Vagina (tissue), 2 donors: ENCODE measurements at regions not wholly inside any gene's neighbourhood (a gene's known extent, or its start where the extent isn't known, plus 50 kb on each side); places are given as distances from the start of the nearest gene placed in this dataset.

ENCODE experiments used
- DNase-seq, 2 donors: peaks; one replicate each; pipeline ENCODE4 v3.0.0-alpha.2; 2017; ENCODE audit errors: extremely low spot score in 2 of 2
- H3K27ac ChIP-seq: fragments of 200-600 bp; sonication (generic); one replicate; pipeline ENCODE4 v1.5.1; 2019
- H3K27me3 ChIP-seq: fragments of 200-600 bp; sonication (generic); one replicate; pipeline ENCODE4 v1.5.1; 2019
- H3K36me3 ChIP-seq, 2 donors: fragments of 200-600 bp; sonication (generic); one replicate each; pipeline ENCODE4 v1.5.1; 2017 to 2019
- H3K4me1 ChIP-seq: fragments of 200-600 bp; sonication (generic); one replicate; pipeline ENCODE4 v1.5.1; 2019
- H3K4me3 ChIP-seq, 2 donors: fragments of 200-600 bp; sonication (generic); 1 replicate in 1 of 2; 2 replicates in 1 of 2; pipeline ENCODE4 v1.5.1; 2016 to 2019
- H3K9me3 ChIP-seq: fragments of 200-600 bp; sonication (generic); one replicate; pipeline ENCODE4 v1.5.1; 2019
- POLR2A ChIP-seq, 2 donors: fragments of 450-650 bp; IDR thresholded peaks; one replicate each; pipeline ENCODE4 v1.6.1; 2017; ENCODE audit warnings: antibody characterized with exemption in 2 of 2, mild to moderate bottlenecking in 2 of 2, moderate library complexity in 2 of 2
- POLR2AphosphoS5 ChIP-seq, 2 donors: sonication (generic); formaldehyde crosslinking; IDR thresholded peaks; one replicate each; pipeline ENCODE4 v1.9.0; 2017; ENCODE audit warnings: antibody characterized with exemption in 2 of 2, mild to moderate bottlenecking in 2 of 2, low read depth in 1 of 2; ENCODE audit not compliant: insufficient read depth in 1 of 2
- intact Hi-C: fragments of 100-400 bp; cut with DNase I; formaldehyde crosslinking; loops from one replicate; pipeline ENCODE4 v1.15.1; 2023
- TF ChIP-seq, protein P1 (sequence below), 3 experiments: fragments of 450-650 bp in 2 of 3; fragments of 200-600 bp in 1 of 3; sonication (generic) in 1 of 3; IDR thresholded peaks; one replicate each; pipeline ENCODE4 v1.5.1; 2017 to 2019; ENCODE audit warnings: antibody characterized with exemption in 3 of 3, mild to moderate bottlenecking in 2 of 3, moderate library complexity in 2 of 3

DNA sequence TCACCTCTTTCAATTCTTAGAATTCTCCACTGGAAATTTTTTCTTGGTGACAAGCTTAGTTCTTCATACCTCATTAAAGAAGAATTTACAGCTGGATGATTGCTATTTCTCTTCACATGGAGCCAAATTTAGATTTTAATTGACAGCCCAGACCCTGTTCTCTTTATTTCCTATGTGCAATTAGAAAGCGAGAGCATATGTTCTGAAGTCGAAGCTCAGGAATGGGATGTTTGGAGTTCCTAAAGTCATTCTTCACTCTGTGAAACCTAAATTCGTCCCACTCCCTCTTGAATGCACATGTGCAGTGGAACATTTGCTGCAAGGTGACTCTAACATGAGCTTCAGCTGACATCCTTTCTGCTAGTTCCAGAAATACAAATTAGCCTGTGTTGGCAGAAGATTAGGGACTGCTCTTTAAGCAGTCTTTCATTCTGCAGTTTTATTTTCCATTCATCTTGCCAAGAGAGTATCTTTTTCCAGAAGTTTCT lies 129.3 kb upstream of the KCNJ16 start:
- H3K4me1 ChIP-seq, result peaks cover 5% of the 10 kb centered on the region
- no peak for DNase-seq
- intact Hi-C loops, result no loop called here
- no peaks in the 10 kb centered on the region for H3K9me3 ChIP-seq
- no peaks in the 10 kb centered on the region for H3K36me3 ChIP-seq
- no peaks in the 10 kb centered on the region for H3K27me3 ChIP-seq
- TF ChIP-seq, protein P1, sequence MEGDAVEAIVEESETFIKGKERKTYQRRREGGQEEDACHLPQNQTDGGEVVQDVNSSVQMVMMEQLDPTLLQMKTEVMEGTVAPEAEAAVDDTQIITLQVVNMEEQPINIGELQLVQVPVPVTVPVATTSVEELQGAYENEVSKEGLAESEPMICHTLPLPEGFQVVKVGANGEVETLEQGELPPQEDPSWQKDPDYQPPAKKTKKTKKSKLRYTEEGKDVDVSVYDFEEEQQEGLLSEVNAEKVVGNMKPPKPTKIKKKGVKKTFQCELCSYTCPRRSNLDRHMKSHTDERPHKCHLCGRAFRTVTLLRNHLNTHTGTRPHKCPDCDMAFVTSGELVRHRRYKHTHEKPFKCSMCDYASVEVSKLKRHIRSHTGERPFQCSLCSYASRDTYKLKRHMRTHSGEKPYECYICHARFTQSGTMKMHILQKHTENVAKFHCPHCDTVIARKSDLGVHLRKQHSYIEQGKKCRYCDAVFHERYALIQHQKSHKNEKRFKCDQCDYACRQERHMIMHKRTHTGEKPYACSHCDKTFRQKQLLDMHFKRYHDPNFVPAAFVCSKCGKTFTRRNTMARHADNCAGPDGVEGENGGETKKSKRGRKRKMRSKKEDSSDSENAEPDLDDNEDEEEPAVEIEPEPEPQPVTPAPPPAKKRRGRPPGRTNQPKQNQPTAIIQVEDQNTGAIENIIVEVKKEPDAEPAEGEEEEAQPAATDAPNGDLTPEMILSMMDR (IDR thresholded peaks at IDR 0.05), result no peak
- TF ChIP-seq POLR2AphosphoS5 (IDR thresholded peaks at IDR 0.05; ENCODE audit: insufficient read depth in 1 of 2, low read depth in 1 of 2), result no peak
- TF ChIP-seq POLR2A (IDR thresholded peaks at IDR 0.05), result no peak
- no peak overlapping the region for H3K27ac ChIP-seq
- no peak overlapping the region for H3K4me3 ChIP-seq

DNA sequence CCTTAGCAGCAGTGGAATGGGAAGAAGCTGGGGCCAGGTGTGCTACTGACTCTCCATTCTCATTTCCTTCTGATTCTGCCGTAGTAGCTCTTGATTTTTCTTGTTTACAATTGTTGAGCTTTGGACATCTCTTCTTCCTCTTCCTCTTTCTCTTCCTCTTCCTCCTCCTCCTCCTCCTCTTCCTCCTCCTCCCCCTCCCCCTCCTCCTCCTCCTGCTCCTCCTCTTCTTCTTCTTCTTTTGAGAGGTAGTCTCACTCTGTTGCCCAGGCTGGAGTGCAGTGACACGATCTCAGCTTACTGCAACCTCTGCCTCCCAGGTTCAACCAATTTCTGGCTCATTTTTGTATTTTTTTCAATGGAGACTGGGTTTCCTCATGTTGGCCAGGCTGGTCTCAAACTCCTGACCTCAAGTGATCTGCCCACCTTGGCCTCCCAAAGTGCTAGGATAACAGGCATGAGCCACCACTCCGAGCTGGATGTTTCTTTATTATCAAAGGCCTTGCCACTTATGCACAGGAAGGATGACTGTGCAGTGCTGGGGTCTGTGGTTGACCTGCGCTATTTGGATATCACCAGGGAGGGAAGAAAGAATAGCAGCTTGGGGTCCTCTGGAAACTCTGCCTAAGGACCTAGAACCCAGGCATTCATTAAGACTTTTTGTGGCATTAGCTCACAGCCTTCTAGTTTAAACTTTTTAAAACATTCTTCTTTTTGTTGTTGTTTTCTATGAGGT lies 127.8 kb upstream of the KCNJ16 start:
- Histone ChIP-seq H3K9me3 (no peaks in the 10 kb centered on the region), H3K27me3 (no peaks in the 10 kb centered on the region), H3K36me3 (no peaks in the 10 kb centered on the region), H3K27ac (no peak overlapping the region), H3K4me1 (peaks cover 5% of the 10 kb centered on the region), H3K4me3 (no peak overlapping the region)
- TF ChIP-seq POLR2AphosphoS5 (IDR thresholded peaks at IDR 0.05; ENCODE audit: insufficient read depth in 1 of 2, low read depth in 1 of 2) (no peak), POLR2A (IDR thresholded peaks at IDR 0.05) (no peak)
- TF ChIP-seq, protein P1 (IDR thresholded peaks at IDR 0.05), result no peak
- intact Hi-C loops, result no loop called here
- DNase-seq, result no peak

DNA sequence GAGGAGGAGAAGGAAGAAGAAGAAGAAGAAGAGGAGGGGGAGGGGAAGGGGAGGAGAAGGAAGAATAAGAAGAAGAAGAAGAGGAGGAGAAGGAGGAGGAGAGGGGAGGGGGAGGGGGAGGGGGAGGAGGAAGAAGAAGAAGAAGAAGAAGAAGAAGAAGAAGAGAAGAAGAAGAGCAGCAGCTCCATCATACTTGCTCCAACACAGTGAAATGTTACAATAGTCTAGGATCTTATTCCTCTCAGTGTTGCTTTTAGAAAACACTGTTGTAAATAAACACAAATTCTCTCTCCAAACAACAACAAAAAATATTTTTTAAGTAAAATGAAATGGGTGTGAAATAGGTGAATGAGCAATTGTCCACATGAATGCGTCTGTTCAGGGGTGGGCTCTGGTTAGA lies 126.6 kb upstream of the KCNJ16 start:
- Histone ChIP-seq H3K27ac (no peak overlapping the region), H3K4me3 (no peak overlapping the region), H3K27me3 (no peaks in the 10 kb centered on the region), H3K36me3 (no peaks in the 10 kb centered on the region), H3K9me3 (no peaks in the 10 kb centered on the region), H3K4me1 (peaks cover 5% of the 10 kb centered on the region)
- intact Hi-C loops, result no loop called here
- DNase-seq, result no peak
- no peak for TF ChIP-seq POLR2A (IDR thresholded peaks at IDR 0.05)
- TF ChIP-seq, protein P1 (IDR thresholded peaks at IDR 0.05), result no peak
- TF ChIP-seq POLR2AphosphoS5 (IDR thresholded peaks at IDR 0.05; ENCODE audit: insufficient read depth in 1 of 2, low read depth in 1 of 2), result no peak

DNA sequence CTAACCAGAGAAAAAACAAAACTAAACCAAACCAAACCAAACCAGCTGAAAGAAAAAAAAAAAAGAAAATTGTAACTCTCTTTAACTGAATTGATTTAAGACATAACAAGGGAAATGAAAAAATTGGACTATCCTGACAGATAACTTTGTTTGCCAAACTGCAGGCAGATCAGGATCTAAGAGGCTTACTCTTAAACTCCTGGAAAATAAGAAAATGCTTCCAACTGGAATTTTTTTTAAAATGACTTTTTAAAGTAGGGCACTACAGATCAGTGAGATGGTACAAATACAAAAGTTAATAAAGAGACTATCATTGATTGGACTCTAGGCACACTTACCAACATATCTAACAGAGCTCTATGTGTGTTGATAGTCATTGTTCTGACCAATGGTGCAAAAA lies 125.5 kb upstream of the KCNJ16 start:
- H3K27ac ChIP-seq, result no peak overlapping the region
- no peak for DNase-seq
- TF ChIP-seq POLR2A (IDR thresholded peaks at IDR 0.05) (no peak), POLR2AphosphoS5 (IDR thresholded peaks at IDR 0.05; ENCODE audit: insufficient read depth in 1 of 2, low read depth in 1 of 2) (no peak)
- TF ChIP-seq, protein P1 (IDR thresholded peaks at IDR 0.05), result no peak
- H3K36me3 ChIP-seq, result no peaks in the 10 kb centered on the region
- H3K4me3 ChIP-seq, result no peak overlapping the region
- no peaks in the 10 kb centered on the region for H3K27me3 ChIP-seq
- H3K9me3 ChIP-seq, result no peaks in the 10 kb centered on the region
- H3K4me1 ChIP-seq, result peaks cover 5% of the 10 kb centered on the region
- intact Hi-C loops, result no loop called here

DNA sequence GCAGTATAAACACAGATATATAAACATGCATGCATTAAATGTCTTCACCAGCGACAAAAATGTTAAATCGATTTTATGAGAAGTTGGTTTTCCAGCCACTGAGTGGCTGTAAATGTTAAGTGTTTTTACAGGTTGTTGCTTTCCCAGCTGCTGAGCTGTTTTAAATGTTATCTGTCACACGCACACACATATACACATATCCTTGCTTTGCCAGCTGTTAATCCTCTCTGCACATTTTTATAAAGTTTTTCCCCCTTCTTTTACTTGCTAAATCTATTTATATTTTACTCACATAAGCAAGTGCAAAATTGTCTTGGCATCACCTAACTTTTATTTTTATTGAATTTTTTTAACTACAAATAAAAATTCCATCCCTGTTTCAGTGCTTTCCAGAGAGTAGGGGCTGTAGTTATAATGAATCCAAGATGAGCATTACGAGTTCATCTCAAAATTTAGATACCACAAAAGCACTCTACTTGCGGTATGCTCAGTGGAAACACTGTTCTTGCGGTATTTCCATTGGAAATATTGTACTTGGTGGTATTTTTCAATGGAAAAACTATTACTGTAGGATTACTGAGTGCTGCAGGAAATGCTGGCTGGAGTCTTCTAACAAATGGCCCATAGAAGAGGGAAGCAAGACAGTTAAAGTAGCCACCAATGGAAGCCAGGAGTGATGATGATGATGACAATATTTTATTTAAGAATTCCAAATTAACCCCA lies 124.9 kb upstream of the KCNJ16 start:
- no peaks in the 10 kb centered on the region for H3K27me3 ChIP-seq
- DNase-seq, result no peak
- no peaks in the 10 kb centered on the region for H3K36me3 ChIP-seq
- peaks cover 5% of the 10 kb centered on the region for H3K4me1 ChIP-seq
- no peaks in the 10 kb centered on the region for H3K9me3 ChIP-seq
- TF ChIP-seq, protein P1 (IDR thresholded peaks at IDR 0.05), result no peak
- TF ChIP-seq POLR2AphosphoS5 (IDR thresholded peaks at IDR 0.05; ENCODE audit: insufficient read depth in 1 of 2, low read depth in 1 of 2) (no peak), POLR2A (IDR thresholded peaks at IDR 0.05) (no peak)
- no peak overlapping the region for H3K4me3 ChIP-seq
- H3K27ac ChIP-seq, result no peak overlapping the region
- intact Hi-C loops, result no loop called here
